ENCODE measurements at regions not wholly inside any gene's neighbourhood (a gene's known extent, or its start where the extent isn't known, plus 50 kb on each side); places are given as distances from the start of the nearest gene placed in this dataset.
"Not testable (repeated sequence)": the region's sequence is repeated elsewhere in the genome, so short reads cannot be mapped to it uniquely, and the experiment has no call there.

- no peak for DNase-seq
Measured at GRCh38 chr9:86600291-86600690, 246.1 kb upstream of the TUT7 start.

DNA sequence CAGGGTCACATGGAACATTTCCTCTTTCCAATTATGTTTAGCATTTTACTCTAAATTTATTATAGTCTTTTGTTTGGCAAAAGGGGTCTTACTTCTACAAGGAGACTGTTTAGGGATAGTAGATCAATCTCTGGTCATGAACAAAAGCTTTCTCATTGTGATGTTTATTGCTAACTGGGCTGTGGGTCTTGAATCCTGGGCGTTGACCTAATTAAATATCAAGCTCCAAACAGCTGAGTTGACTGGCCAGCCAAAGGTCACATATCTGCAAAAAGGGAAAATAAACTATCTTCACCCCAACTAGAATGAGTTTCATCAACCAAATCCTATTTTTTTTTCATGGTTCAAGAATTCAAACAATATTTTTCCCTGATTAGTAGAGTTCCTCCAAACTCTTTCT, 245.4 kb upstream of the TUT7 start:
- no peak for DNase-seq

DNA sequence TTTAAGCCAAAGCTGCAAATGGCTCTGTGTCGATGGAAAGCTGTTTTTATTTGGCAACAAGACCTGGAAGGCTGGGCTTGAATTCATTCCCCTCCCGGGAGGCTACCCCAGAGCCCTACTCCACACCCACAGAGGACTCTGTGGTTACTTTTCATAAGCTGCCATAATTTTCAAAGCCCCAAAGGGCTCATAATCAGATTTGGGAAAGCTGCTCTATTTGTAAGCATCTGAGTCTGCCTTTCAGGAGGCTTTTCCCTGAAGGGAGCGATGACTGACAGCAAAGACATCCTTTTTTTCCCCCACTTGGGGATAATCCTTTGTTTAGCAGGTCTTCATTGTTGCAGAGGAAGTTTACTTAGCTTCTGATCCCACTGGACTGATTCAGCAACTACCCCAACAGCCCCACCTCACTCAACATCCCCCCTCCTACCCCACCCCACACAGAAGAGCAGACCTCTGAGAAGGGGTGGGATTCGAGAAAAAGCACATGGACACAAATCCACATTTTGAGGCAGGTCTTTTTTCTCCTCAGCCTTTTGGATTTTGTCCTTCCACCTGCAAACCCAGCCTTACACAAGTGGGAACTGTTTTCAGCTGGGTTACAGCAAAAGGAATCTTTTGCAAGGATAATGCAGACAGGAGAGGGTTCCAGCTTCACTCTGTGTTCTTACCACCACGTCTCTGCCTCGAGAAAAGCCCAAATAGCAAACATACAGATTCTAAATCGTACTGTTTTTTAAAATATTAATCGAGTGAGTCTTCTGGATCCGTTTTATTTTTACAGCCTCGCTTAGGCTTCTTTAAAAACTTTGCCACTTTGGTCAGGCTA, 244.4 kb upstream of the TUT7 start:
- DNase-seq = no peak

DNA sequence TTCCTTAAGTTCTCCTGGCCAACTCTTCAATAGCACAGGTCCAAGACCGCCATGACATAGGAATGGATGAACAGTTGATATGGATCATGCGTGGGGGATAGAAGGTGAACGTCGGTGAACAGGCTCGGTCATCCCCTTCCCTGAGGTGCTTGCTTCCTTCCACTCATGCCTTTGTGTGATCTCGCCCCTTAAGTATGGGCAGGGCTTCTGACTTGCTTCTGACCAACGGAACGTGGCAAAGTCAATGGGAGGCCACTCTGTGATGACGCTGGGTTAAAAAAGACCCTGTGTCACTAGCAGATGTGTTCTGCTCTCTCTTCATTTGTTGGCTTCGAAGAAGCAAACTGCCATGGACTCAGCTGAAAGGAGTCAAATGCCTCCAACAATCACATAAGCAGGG, 240.5 kb upstream of the TUT7 start:
- DNase-seq = no peak

DNA sequence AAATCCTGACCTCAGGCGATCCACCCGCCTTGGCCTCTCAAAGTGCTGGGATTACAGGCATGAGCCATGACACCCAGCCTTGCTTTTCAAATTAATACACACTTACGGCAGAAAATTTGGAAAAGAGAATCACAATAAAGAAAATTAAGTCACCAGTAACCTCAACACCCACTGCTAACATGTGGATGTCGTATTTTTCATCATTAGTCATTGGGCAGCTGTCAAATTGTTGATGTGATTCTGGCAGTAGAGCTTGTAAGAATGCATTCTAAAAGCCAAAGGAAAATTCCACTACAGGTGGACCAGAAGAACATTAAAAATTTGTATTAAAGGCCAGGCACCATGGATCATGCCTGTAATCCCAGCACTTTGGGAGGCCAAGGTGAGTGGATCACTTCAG, 237.3 kb upstream of the TUT7 start:
- no peak for DNase-seq

DNA sequence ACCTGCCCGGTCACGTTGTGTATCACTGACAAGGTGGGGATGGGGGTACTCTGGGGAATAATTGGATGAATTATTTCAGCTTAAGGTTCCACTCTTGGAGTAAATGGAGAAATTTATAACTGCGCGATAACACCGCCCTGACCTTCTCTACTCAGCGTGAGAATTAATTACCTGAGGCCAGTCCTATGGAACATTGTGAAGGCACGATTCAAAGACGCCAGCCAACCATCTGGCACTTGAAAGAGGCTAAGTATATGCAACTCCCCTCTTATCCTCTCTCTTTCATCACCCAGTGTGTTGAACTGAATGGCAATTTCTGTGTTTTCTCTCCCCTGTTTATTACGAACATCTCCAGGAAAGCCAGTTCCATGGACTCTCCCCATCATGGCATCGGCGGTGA, 235.5 kb upstream of the TUT7 start:
- no peak for DNase-seq

DNA sequence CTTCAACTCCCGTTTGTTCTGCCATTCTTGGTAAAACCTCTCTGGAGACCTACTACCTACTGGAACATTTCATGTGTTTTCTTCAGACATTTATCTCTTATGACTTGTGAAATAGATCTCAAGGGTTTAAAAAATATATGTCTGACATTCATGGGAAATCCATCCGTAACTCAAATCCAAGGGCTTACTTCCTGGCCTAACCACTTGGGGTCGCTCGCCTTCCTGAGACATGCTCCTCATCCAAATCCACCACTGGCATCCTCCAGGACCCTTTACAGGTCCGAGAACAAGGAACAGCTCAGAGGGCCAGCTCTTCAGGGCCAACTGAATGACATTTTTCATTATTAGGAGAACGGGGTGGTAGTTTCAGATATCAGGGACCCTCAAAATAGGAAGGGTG, 235.1 kb upstream of the TUT7 start:
- no peak for DNase-seq

- no peak for DNase-seq
Measured at GRCh38 chr9:86586144-86586494, 231.9 kb upstream of the TUT7 start.

- no peak for DNase-seq
Measured at GRCh38 chr9:86585422-86586143, 231.4 kb upstream of the TUT7 start.

DNA sequence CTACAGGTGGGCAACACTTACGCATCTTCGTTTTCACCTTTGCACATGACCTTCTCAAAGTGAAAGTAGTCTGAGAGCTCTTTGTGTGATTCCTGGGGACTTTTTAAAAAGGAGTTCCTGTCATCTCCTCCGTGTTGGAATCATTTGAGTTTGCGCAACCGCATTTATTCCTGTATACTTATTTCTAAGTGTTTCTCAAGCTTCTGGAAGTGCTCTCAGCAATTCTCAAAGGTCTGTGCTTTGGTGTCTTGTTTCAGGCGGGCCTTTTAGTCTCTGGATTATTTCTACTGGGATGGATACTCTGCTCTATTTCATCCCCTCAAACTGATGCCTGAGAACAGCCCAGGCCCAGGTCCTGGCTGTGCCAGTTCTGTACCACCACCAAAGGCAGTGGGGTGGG, 226.5 kb upstream of the TUT7 start:
- DNase-seq = no peak

GRCh38 chr9:86578722-86579121, 224.5 kb upstream of the TUT7 start:
- DNase-seq = no peak

GRCh38 chr9:86577420-86578333, 223.5 kb upstream of the TUT7 start:
- DNase-seq = no peak

DNA sequence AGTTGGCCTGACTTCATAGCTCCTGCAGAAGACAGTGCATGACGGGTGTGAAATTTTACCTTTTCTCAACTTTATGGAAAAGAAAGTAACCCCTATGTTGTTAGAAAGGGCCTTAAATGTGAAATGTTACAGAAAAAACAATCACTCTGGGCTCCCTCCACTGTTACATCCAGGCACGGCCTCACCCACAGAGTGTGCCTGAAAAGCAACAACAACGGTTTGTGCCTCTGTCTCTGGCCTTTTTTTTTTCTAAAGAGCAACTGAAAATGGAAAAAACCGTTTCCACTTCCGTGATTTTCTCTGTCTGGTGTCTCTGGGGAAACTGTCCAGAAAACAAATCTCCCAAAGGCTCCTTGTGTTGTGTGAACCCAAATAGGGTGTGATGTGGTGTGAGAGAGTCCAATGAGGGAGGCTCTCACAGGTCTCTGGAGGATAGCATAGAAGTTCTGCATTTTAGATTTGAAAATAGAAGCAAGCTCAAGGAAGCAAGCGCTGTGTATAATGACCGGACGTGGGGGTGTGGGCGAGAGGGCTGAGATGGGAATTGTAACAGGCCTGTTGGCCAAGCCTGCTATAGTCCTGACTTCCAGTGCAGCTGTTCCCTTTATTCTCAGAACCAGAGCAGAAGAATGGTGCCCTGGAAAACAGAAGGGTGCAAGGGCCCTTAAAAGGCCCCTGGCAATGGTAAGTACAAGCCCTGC, 221.8 kb upstream of the TUT7 start:
- no peak for DNase-seq

- no peak for DNase-seq
Measured at GRCh38 chr9:86575137-86575536, 220.9 kb upstream of the TUT7 start.

- DNase-seq = no peak
Measured at GRCh38 chr9:86573886-86574285, 219.7 kb upstream of the TUT7 start.

DNA sequence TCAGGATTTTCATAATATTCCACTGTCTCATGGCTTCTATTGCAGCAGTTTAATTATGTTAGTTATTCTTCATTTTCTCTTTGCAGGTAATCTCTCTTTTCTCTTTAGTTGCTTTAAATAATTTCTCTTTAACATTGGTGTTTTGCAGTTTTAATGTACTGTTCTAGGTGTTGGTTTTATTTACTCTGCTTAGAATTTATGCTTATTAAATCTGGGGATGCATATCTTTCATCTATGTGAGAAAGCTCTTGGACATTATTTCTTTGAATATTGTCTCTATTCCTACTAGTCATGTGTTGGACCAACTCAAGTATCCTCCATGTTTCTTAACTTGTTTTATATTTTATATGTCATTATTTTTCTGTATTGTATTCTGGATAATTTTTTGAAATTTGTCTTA, 218.7 kb upstream of the TUT7 start:
- no peak for DNase-seq

DNA sequence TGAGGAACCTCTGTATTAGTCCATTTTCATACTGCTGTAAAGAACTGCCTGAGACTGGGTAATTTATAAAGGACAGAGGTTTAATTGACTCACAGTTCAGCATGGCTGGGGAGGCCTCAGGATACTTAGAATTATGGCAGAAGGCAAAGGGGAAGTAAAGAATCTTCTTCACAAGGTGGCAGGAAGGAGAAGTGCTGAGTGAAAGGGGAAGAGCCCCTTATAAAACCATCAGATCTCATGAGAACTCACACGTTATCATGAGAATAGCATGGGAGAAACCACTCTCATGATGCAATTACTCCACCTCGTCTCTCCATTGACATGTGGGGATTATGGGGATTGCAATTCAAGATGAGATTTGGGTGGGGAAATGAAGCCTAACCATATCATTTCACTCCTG, 211.4 kb upstream of the TUT7 start:
- not testable (repeated sequence) for DNase-seq

DNA sequence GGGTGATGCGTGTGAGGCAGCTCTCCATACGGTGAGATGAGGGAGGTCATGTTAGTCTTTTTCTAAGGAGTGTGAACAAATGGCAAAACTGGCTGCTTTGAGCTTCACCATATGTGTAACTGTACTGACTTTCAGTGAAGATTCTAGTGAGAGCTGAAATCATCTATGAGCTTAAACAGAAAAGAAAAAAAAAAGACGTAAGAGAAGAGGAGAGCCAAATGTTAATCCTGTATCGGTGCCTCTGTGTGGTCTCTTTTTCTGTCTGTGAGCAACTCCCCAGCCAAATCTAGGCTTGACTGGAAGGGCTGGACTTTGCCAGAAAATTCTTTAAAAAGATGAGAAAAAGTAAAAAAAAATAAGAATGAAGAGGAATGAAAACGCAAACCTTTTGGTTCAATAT, 209.7 kb upstream of the TUT7 start:
- no peak for DNase-seq

GRCh38 chr9:86563350-86563749, 209.1 kb upstream of the TUT7 start:
- no peak for DNase-seq

DNA sequence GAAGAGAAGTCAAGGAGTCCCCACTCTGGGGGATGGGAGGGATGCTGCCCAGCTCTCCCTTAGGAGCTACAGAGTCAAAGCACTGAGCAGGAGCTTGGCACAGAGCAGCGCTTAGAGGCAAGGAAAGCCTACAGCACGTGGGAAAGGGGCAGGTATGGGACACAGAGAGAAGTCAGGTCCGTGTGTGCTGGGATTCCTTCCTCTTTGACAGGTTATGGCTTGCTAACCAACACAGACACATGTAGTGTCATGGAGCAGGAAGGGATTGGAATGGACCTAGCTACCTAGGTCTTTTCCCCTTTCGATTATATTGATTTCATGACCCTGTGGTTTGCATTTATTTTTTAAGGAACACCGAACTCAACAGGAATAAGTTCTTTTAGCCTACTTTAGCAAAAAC, 208.5 kb upstream of the TUT7 start:
- no peak for DNase-seq

- DNase-seq = no peak
Measured at GRCh38 chr9:86557918-86558317, 203.7 kb upstream of the TUT7 start.

- no peak for DNase-seq
Measured at GRCh38 chr9:86557063-86557766, 203.0 kb upstream of the TUT7 start.
